ENCODE measurements at regions not wholly inside any gene's neighbourhood (a gene's known extent, or its start where the extent isn't known, plus 50 kb on each side); places are given as distances from the start of the nearest gene placed in this dataset.

- TF ChIP-seq, protein P1, sequence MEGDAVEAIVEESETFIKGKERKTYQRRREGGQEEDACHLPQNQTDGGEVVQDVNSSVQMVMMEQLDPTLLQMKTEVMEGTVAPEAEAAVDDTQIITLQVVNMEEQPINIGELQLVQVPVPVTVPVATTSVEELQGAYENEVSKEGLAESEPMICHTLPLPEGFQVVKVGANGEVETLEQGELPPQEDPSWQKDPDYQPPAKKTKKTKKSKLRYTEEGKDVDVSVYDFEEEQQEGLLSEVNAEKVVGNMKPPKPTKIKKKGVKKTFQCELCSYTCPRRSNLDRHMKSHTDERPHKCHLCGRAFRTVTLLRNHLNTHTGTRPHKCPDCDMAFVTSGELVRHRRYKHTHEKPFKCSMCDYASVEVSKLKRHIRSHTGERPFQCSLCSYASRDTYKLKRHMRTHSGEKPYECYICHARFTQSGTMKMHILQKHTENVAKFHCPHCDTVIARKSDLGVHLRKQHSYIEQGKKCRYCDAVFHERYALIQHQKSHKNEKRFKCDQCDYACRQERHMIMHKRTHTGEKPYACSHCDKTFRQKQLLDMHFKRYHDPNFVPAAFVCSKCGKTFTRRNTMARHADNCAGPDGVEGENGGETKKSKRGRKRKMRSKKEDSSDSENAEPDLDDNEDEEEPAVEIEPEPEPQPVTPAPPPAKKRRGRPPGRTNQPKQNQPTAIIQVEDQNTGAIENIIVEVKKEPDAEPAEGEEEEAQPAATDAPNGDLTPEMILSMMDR (IDR thresholded peaks at IDR 0.05): no peak
- TF ChIP-seq POLR2A (IDR thresholded peaks at IDR 0.05): no peak
Observed at GRCh38 chr2:145729993-145730770, 1210.3 kb upstream of the ZEB2 start.

All from uterus (tissue), 2 donors.